ENCODE measurements at regions not wholly inside any gene's neighbourhood (a gene's known extent, or its start where the extent isn't known, plus 50 kb on each side); places are given as distances from the start of the nearest gene placed in this dataset.

GRCh38 chr2:8604262-8604661, 77.6 kb upstream of the ID2 start:
- no peaks in the 10 kb centered on the region for H3K23me2 ChIP-seq (ENCODE audit: insufficient read length, low read depth, low read length, poor library complexity, severe bottlenecking)
- no peak overlapping the region for H3K27ac ChIP-seq (ENCODE audit: insufficient read length, low read depth, low read length)
- H2BK20ac ChIP-seq (ENCODE audit: low read depth, low read length, poor library complexity, severe bottlenecking), result no peak overlapping the region
- WGBS (ENCODE audit: extremely low coverage, insufficient read length, low lambda C conversion rate), result no CpG with 5 or more reads among the region's 2 CpGs
- no peaks in the 10 kb centered on the region for H4K20me1 ChIP-seq (ENCODE audit: control insufficient read depth, insufficient read depth, insufficient read length)
- no peak for TF ChIP-seq CTCF (conservative IDR thresholded peaks at IDR 0.05)
- peaks cover 0 to 2% (median 0%) of the 10 kb centered on the region in 3 experiments; a peak in 1 of 7 replicates for H3K36me3 Mint-ChIP-seq (ENCODE audit: insufficient read depth in 1 of 3, low read depth in 3 of 3)
- no peak overlapping the region for H2BK15ac ChIP-seq (ENCODE audit: low read depth, low read length)
- H4K8ac ChIP-seq (replicated peaks; ENCODE audit: insufficient read length, low read depth, low read length), result no peak overlapping the region
- H3K18ac ChIP-seq (ENCODE audit: insufficient read length, low read depth, low read length), result no peak overlapping the region
- H3K9ac ChIP-seq (ENCODE audit: extremely low read depth, insufficient read length, low read length), result no peak overlapping the region
- no peak overlapping the region for H2BK12ac ChIP-seq (ENCODE audit: insufficient read length, low read depth, low read length)
- no peak overlapping the region for H2BK120ac ChIP-seq (ENCODE audit: low read depth, low read length, poor library complexity, severe bottlenecking)
- no peak overlapping the region for H3K23ac ChIP-seq (ENCODE audit: insufficient read length, low read depth, low read length)
- H3K9me3 Mint-ChIP-seq, result no peaks in the 10 kb centered on the region
- H2BK5ac ChIP-seq (ENCODE audit: insufficient read length, low read length), result no peak overlapping the region
- no peak overlapping the region for H3K27ac Mint-ChIP-seq
- no peak overlapping the region for H2AFZ ChIP-seq (ENCODE audit: low read length)
- H3K4me2 ChIP-seq (ENCODE audit: insufficient read depth, insufficient read length, low read length), result no peak overlapping the region
- H3K79me1 ChIP-seq (ENCODE audit: insufficient read depth, low read depth, low read length, poor library complexity, severe bottlenecking), result no peaks in the 10 kb centered on the region
- H3K56ac ChIP-seq (ENCODE audit: insufficient read length, low read depth, low read length), result no peak overlapping the region
- H2AK5ac ChIP-seq (ENCODE audit: insufficient read length, low read length), result no peak overlapping the region
- no peaks in the 10 kb centered on the region for H3K9me3 ChIP-seq (ENCODE audit: control insufficient read depth, low read depth, low read length)
- no peak overlapping the region for H4K5ac ChIP-seq (ENCODE audit: insufficient read length, low read depth, low read length)
- no peaks in the 10 kb centered on the region for H3K4me1 ChIP-seq (ENCODE audit: insufficient read depth, low read length)
- no peaks in the 10 kb centered on the region for H3K79me2 ChIP-seq (ENCODE audit: insufficient read depth, low read length)
- H3T11ph ChIP-seq (ENCODE audit: low read length), result no peak overlapping the region
- H3K4me1 Mint-ChIP-seq, result peaks cover 4% of the 10 kb centered on the region in 2 experiments; a peak in 3 of 4 replicates
- no peak overlapping the region for H3K14ac ChIP-seq (ENCODE audit: insufficient read depth, low read length)
- no peak for DNase-seq
- no peaks in the 10 kb centered on the region; the same call in 1 of the 2 replicates for H3K27me3 ChIP-seq (ENCODE audit: insufficient read depth, low read length)
- no peak overlapping the region for H3K4ac ChIP-seq (ENCODE audit: low read depth, low read length)
- no peak overlapping the region for H3K4me3 Mint-ChIP-seq
- H4K91ac ChIP-seq (ENCODE audit: insufficient read length, low read depth, low read length), result no peak overlapping the region
- peaks cover 15% of the 10 kb centered on the region for H3K27me3 Mint-ChIP-seq (ENCODE audit: low read depth)

Measured in H9 (cell line).